ENCODE measurements at regions not wholly inside any gene's neighbourhood (a gene's known extent, or its start where the extent isn't known, plus 50 kb on each side); places are given as distances from the start of the nearest gene placed in this dataset.

DNA sequence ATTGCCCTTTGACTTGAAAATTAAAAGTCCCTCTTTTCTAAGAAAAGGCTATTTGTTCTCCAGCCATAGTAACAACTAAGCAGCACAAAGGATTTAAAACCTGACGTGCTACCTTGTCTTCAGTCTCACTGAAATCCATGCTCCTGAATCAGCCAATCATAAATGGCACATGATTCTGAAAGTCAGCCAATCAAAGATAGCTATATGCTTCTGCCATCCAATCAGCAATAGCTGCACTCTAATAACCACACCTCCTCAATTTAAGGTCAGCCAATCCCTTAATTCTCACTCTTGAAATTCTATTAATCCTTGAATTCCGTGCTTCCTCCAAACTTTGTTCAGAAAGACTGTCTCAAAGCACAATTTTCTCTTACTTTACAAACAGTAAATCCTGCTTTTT, 53.5 kb upstream of the ACAN start:
- Histone ChIP-seq H4K20me1 (ENCODE audit: insufficient read depth, low read length) (no peaks in the 10 kb centered on the region), H3K4me1 (ENCODE audit: insufficient read depth, low read length) (no peaks in the 10 kb centered on the region), H3K4me3 (replicated peaks in 1 of 3; ENCODE audit: insufficient read depth in 1 of 3, low read depth in 2 of 3, low read length in 3 of 3) (no peak overlapping the region), H3K9me3 (ENCODE audit: low read length) (no peaks in the 10 kb centered on the region), H3K79me2 (ENCODE audit: insufficient read depth, low read length) (no peaks in the 10 kb centered on the region), H3K9ac (ENCODE audit: insufficient read depth, low read depth, low read length) (no peak overlapping the region), H3K27me3 (ENCODE audit: control insufficient read depth in 1 of 2, insufficient read depth in 2 of 2, low read length in 2 of 2) (0 out of 5 replicates have a peak, but pooled peaks cover 0 to 3% of the 10 kb centered on the region in 2 experiments), H3K27ac (ENCODE audit: extremely low read length, insufficient read depth, low read length) (no peak overlapping the region), H2AFZ (ENCODE audit: low read length) (no peak overlapping the region), H3K4me2 (ENCODE audit: low read depth, low read length) (no peak overlapping the region), H3K36me3 (replicated peaks in 1 of 2; ENCODE audit: control insufficient read depth in 1 of 2, insufficient read depth in 2 of 2, low read length in 2 of 2) (no peaks in the 10 kb centered on the region)
- no peak for DNase-seq (ENCODE audit: low spot score)
- ChIA-PET CTCF (ENCODE audit: low intra/inter-chr PET ratio, low total read pairs) (no interaction called here), POLR2A (no interaction called here)
- in situ Hi-C loops (cut with HindIII; ENCODE audit: extremely low pct_ligation_motif_present, low pct_unique_long_range_greater_than_20kb) (no loop called here), intact Hi-C loops (cut with micrococcal nuclease; ENCODE audit: unreplicated experiment) (no loop called here)
- BruUV-seq (replicated peaks), result no TSS peak
- TF ChIP-seq RARG (CRISPR knock-in tag; IDR thresholded peaks at IDR 0.05; ENCODE audit: low read depth) (no peak), NR2F2 (IDR thresholded peaks at IDR 0.05; ENCODE audit: borderline replicate concordance, low read depth) (no peak), ARID4A (CRISPR knock-in tag; IDR thresholded peaks at IDR 0.05; ENCODE audit: borderline replicate concordance) (no peak), NFRKB (IDR thresholded peaks at IDR 0.05) (no peak), ZNF460 (CRISPR knock-in tag; IDR thresholded peaks at IDR 0.05; ENCODE audit: borderline replicate concordance) (no peak), LCORL (IDR thresholded peaks at IDR 0.05) (no peak), LCORL (CRISPR knock-in tag; IDR thresholded peaks at IDR 0.05) (no peak), TARDBP (CRISPR knock-in tag; IDR thresholded peaks at IDR 0.05) (no peak), CENPT (CRISPR knock-in tag; IDR thresholded peaks at IDR 0.05; ENCODE audit: low read depth) (no peak), NR2C2 (CRISPR knock-in tag; IDR thresholded peaks at IDR 0.05; ENCODE audit: borderline replicate concordance) (no peak), ZBTB38 (CRISPR knock-in tag; IDR thresholded peaks at IDR 0.05) (no peak), PITX1 (CRISPR knock-in tag; IDR thresholded peaks at IDR 0.05) (no peak)
- TF ChIP-seq, protein P1, sequence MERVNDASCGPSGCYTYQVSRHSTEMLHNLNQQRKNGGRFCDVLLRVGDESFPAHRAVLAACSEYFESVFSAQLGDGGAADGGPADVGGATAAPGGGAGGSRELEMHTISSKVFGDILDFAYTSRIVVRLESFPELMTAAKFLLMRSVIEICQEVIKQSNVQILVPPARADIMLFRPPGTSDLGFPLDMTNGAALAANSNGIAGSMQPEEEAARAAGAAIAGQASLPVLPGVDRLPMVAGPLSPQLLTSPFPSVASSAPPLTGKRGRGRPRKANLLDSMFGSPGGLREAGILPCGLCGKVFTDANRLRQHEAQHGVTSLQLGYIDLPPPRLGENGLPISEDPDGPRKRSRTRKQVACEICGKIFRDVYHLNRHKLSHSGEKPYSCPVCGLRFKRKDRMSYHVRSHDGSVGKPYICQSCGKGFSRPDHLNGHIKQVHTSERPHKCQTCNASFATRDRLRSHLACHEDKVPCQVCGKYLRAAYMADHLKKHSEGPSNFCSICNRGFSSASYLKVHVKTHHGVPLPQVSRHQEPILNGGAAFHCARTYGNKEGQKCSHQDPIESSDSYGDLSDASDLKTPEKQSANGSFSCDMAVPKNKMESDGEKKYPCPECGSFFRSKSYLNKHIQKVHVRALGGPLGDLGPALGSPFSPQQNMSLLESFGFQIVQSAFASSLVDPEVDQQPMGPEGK (CRISPR knock-in tag; IDR thresholded peaks at IDR 0.05), result no peak
- TF ChIP-seq, protein P2, sequence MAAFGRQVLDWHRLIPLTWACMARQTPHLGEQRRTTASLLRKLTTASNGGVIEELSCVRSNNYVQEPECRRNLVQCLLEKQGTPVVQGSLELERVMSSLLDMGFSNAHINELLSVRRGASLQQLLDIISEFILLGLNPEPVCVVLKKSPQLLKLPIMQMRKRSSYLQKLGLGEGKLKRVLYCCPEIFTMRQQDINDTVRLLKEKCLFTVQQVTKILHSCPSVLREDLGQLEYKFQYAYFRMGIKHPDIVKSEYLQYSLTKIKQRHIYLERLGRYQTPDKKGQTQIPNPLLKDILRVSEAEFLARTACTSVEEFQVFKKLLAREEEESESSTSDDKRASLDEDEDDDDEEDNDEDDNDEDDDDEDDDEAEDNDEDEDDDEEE (CRISPR knock-in tag; IDR thresholded peaks at IDR 0.05), result no peak
- no peak for ATAC-seq
- FAIRE-seq, result no peak
- WGBS (ENCODE audit: low lambda C conversion rate), result 23% methylated on average over 2 of the region's 2 CpGs
